ENCODE measurements at regions not wholly inside any gene's neighbourhood (a gene's known extent, or its start where the extent isn't known, plus 50 kb on each side); places are given as distances from the start of the nearest gene placed in this dataset.
A peak's percentile ranks its signal among the peaks of the same experiment; 100 is the strongest.

- no peak for DNase-seq (ENCODE audit: low read depth)
- H3K4me3 ChIP-seq (ENCODE audit: low read length) = no peak overlapping the region
- no peak for TF ChIP-seq CTCF (conservative IDR thresholded peaks at IDR 0.05; ENCODE audit: low read length)
These were observed 127.1 kb upstream of the SMAD3 start for GRCh38 chr15:66938114-66938830.

DNA sequence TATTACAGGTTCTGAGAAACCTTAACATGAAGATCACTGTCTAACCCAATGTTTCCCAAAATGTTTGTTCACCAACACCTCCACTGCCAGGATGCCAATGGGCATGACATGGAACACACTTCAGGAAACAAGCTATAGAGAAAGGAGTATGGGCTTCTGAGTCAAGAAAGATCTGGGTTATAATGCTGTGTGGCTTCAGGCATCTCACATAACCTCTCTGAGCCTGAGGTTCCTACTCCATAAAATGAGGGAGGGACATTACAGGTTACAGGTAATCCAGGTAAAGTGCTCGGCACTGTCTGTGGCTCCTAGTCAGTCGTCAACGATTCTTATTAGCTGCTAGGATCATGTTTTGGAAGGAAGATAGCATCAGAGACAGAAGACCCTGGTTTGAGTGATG, 126.4 kb upstream of the SMAD3 start:
- DNase-seq (ENCODE audit: low read depth) = no peak
- no peak for TF ChIP-seq CTCF (conservative IDR thresholded peaks at IDR 0.05; ENCODE audit: low read length)
- H3K4me3 ChIP-seq (ENCODE audit: low read length) = no peak overlapping the region

GRCh38 chr15:66939451-66940023, 125.9 kb upstream of the SMAD3 start:
- no peak overlapping the region for H3K4me3 ChIP-seq (ENCODE audit: low read length)
- DNase-seq (ENCODE audit: low read depth) = no peak
- TF ChIP-seq CTCF (conservative IDR thresholded peaks at IDR 0.05; ENCODE audit: low read length) = no peak

DNA sequence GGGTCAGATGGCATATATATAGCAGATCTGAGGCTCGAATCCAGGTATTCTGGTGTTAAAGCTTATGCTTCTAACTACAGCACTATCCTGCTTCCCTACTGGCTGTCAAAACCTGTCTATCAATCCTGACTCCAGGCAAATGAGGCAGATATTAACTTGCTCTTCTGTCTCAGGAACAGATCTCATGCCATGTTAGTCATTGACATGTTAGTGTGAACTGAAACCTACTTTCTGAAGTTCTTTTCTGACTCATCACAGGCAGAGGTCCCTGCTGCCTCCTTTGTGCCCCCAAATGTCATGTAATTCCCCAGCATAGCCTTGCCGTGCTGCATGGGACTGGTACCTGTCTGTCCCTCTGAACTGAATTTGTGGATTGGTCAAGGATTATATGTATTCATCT, 125.0 kb upstream of the SMAD3 start:
- TF ChIP-seq CTCF (conservative IDR thresholded peaks at IDR 0.05; ENCODE audit: low read length) = no peak
- no peak overlapping the region for H3K4me3 ChIP-seq (ENCODE audit: low read length)
- DNase-seq (ENCODE audit: low read depth) = no peak

GRCh38 chr15:66941108-66941711, 124.2 kb upstream of the SMAD3 start:
- H3K4me3 ChIP-seq (ENCODE audit: low read length) = peak overlapping the region; percentile 17
- no peak for DNase-seq (ENCODE audit: low read depth)
- no peak for TF ChIP-seq CTCF (conservative IDR thresholded peaks at IDR 0.05; ENCODE audit: low read length)

GRCh38 chr15:66941791-66942190, 123.6 kb upstream of the SMAD3 start:
- DNase-seq (ENCODE audit: low read depth) = no peak
- TF ChIP-seq CTCF (conservative IDR thresholded peaks at IDR 0.05; ENCODE audit: low read length) = no peak
- no peak overlapping the region for H3K4me3 ChIP-seq (ENCODE audit: low read length)
